GM12878 (cell line): ENCODE measurements at regions not wholly inside any gene's neighbourhood (a gene's known extent, or its start where the extent isn't known, plus 50 kb on each side); places are given as distances from the start of the nearest gene placed in this dataset.

ENCODE experiments used
- ATAC-seq: fragments of 200-7000 bp; cut with Tn5 transposase; 3 replicates; pipeline ENCODE4 v1.9.1; 2020; ENCODE audit warnings: mild to moderate bottlenecking, moderate library complexity
- BruUV-seq: library from RNA; stranded (reverse); fragments of 400-500 nt; replicated peaks from 2 replicates; lab custom pipeline; 2021; lab: Mats Ljungman, UMichigan
- CTCF ChIA-PET: fragments of 300-600 bp; sonication (Branson Sonifier 250); formaldehyde crosslinking; extraction: SDS; loops from one replicate; lab custom pipeline; 2021; ENCODE audit warnings: inconsistent platforms; lab: Yijun Ruan, JAX
- POLR2A ChIA-PET: fragments of 350-600 bp; formaldehyde crosslinking; extraction: SDS; loops from one replicate; lab custom pipeline; 2021; ENCODE audit warnings: inconsistent platforms; lab: Charles Lee
- RAD21 ChIA-PET: fragments of 300-600 bp; sonication (Branson Sonifier 250); formaldehyde crosslinking; loops from one replicate; lab custom pipeline; 2023; ENCODE audit warnings: antibody characterized with exemption; ENCODE audit not compliant: unreplicated experiment; lab: Charles Lee
- SMC1A ChIA-PET: fragments of 300-600 bp; sonication (Branson Sonifier 250); formaldehyde crosslinking; loops from one replicate; lab custom pipeline; 2023; ENCODE audit not compliant: unreplicated experiment, uncharacterized antibody; lab: Charles Lee
- DNase-seq: peaks from one replicate; pipeline ENCODE4 v3.0.0-alpha.2; 2011; ENCODE audit warnings: low read depth, low spot score
- FAIRE-seq: peaks from 3 replicates; lab custom pipeline; 2011; peaks lifted over from hg19 to GRCh38; lab: Jason Lieb, UNC
- H2AFZ ChIP-seq: 2 replicates; pipeline ENCODE4 v1.6.0; 2011; ENCODE audit warnings: low read depth, low read length, control low read depth; ENCODE audit not compliant: control insufficient read depth
- H3K27ac ChIP-seq: 2 replicates; pipeline ENCODE4 v1.5.1; 2011; ENCODE audit warnings: control low read depth; ENCODE audit not compliant: control insufficient read depth, insufficient read depth
- H3K27me3 ChIP-seq, 2 experiments: replicated peaks in 1 of 2; 2 replicates each; pipeline versions ENCODE4 v1.6.0 to v1.6.1; 2011; ENCODE audit warnings: low read length in 1 of 2; ENCODE audit not compliant: control insufficient read depth in 2 of 2, insufficient read depth in 2 of 2
- H3K36me3 ChIP-seq, 2 experiments: 2 replicates each; pipeline ENCODE4 v1.5.1; 2011; ENCODE audit warnings: low read length in 1 of 2; ENCODE audit not compliant: control insufficient read depth in 2 of 2, insufficient read depth in 2 of 2
- H3K4me1 ChIP-seq: 2 replicates; pipeline ENCODE4 v1.6.1; 2011; ENCODE audit warnings: mild to moderate bottlenecking, low read length, moderate library complexity, mixed read lengths; ENCODE audit not compliant: control insufficient read depth, insufficient read depth
- H3K4me2 ChIP-seq: 2 replicates; pipeline ENCODE4 v1.6.0; 2011; ENCODE audit warnings: control low read depth; ENCODE audit not compliant: control insufficient read depth, insufficient read depth
- H3K4me3 ChIP-seq: fragments of 200-600 bp; sonication (generic); 2 replicates; pipeline ENCODE4 v1.5.1; 2016
- H3K79me2 ChIP-seq: 2 replicates; pipeline ENCODE4 v1.6.0; 2011; ENCODE audit warnings: low read length; ENCODE audit not compliant: control insufficient read depth, insufficient read depth
- H3K9ac ChIP-seq: 2 replicates; pipeline ENCODE4 v1.8.0; 2011; ENCODE audit warnings: low read length, control low read depth, mixed read lengths; ENCODE audit not compliant: control insufficient read depth, insufficient read depth
- H3K9me3 ChIP-seq: replicated peaks from 3 replicates; pipeline ENCODE4 v1.5.1; 2011; ENCODE audit warnings: mild to moderate bottlenecking, low read length; ENCODE audit not compliant: control insufficient read depth, insufficient read depth
- H4K20me1 ChIP-seq: 2 replicates; pipeline ENCODE4 v1.6.0; 2011; ENCODE audit not compliant: control insufficient read depth, insufficient read depth
- ATF7 ChIP-seq: fragments of 450-650 bp; IDR thresholded peaks from 2 replicates; pipeline ENCODE4 v1.6.1; 2016; ENCODE audit warnings: low read depth, mild to moderate bottlenecking
- CEBPB ChIP-seq, 2 experiments: fragments of 150-350 bp in 1 of 2; IDR thresholded peaks; 2 replicates each; pipeline ENCODE4 v1.6.1; 2012 to 2014; ENCODE audit warnings: low read depth in 2 of 2, low read length in 2 of 2, borderline replicate concordance in 1 of 2, inconsistent platforms in 1 of 2
- CREM ChIP-seq: IDR thresholded peaks from 2 replicates; pipeline ENCODE4 v1.6.1; 2014; ENCODE audit warnings: antibody characterized with exemption, low read depth
- GABPA ChIP-seq: IDR thresholded peaks from 2 replicates; pipeline ENCODE4 v1.6.1; 2014; ENCODE audit warnings: antibody characterized with exemption, low read depth, mild to moderate bottlenecking, inconsistent platforms
- MTA3 ChIP-seq: IDR thresholded peaks from 2 replicates; pipeline ENCODE4 v1.6.1; 2012; ENCODE audit warnings: low read length, inconsistent platforms, borderline replicate concordance
- MXI1 ChIP-seq: fragments of 150-350 bp; IDR thresholded peaks from 2 replicates; pipeline ENCODE4 v1.6.1; 2011; ENCODE audit warnings: low read depth, mild to moderate bottlenecking, inconsistent platforms, low read length, improper control_type of control experiment
- NRF1 ChIP-seq: conservative IDR thresholded peaks from 2 replicates; pipeline ENCODE4 v1.6.1; 2011; ENCODE audit warnings: mild to moderate bottlenecking, low read depth, low read length, improper control_type of control experiment
- SIX5 ChIP-seq: IDR thresholded peaks from 2 replicates; pipeline ENCODE4 v1.6.1; 2011; ENCODE audit warnings: mild to moderate bottlenecking, low read depth, low read length, moderate library complexity; ENCODE audit not compliant: severe bottlenecking
- SRF ChIP-seq, 2 experiments: IDR thresholded peaks; 2 replicates each; pipeline ENCODE4 v1.6.1; 2011; ENCODE audit warnings: low read depth in 2 of 2, low read length in 2 of 2, mild to moderate bottlenecking in 1 of 2, moderate library complexity in 1 of 2
- STAT3 ChIP-seq: IDR thresholded peaks from 2 replicates; pipeline ENCODE4 v1.6.1; 2011; ENCODE audit warnings: low read depth, low read length, improper control_type of control experiment
- TCF3 ChIP-seq: IDR thresholded peaks from 2 replicates; pipeline ENCODE4 v1.6.1; 2012; ENCODE audit warnings: low read depth, mild to moderate bottlenecking, low read length, borderline replicate concordance; ENCODE audit not compliant: insufficient read depth
- WRNIP1 ChIP-seq: IDR thresholded peaks from 2 replicates; pipeline ENCODE4 v1.6.1; 2011; ENCODE audit warnings: low read depth, low read length, improper control_type of control experiment, borderline replicate concordance
- YY1 ChIP-seq: IDR thresholded peaks from 2 replicates; pipeline ENCODE4 v1.6.1; 2011; ENCODE audit warnings: low read depth, mild to moderate bottlenecking, low read length
- ZNF274 ChIP-seq: IDR thresholded peaks from one replicate; pipeline ENCODE4 v1.8.0; 2011; ENCODE audit not compliant: insufficient read length, insufficient read depth
- WGBS: methylation state at CpG from one replicate; pipeline ENCODE4 v1.1.6; 2016; ENCODE audit warnings: low lambda C conversion rate; ENCODE audit not compliant: insufficient replicate concordance, insufficient coverage; ENCODE audit errors: missing lambda C conversion rate; 5-methylcytosine and 5-hydroxymethylcytosine counted together
- in situ Hi-C: fragments of 300-500 bp; cut with MboI; formaldehyde crosslinking; loops from 9 replicates; pipeline ENCODE4 v1.14.3; 2018; ENCODE audit warnings: mixed read lengths
- intact Hi-C: fragments of 100-400 bp; cut with micrococcal nuclease; formaldehyde crosslinking; loops from one replicate; pipeline ENCODE4 v1.14.2; 2022; ENCODE audit not compliant: unreplicated experiment
- TF ChIP-seq, protein P1 (sequence below): fragments of 450-650 bp; IDR thresholded peaks from 2 replicates; pipeline ENCODE4 v1.6.1; 2018; ENCODE audit warnings: borderline replicate concordance, mild to moderate bottlenecking; ENCODE audit not compliant: partially characterized antibody
- TF ChIP-seq, protein P2 (sequence below): fragments of 450-650 bp; IDR thresholded peaks from 2 replicates; pipeline ENCODE4 v1.6.1; 2017; ENCODE audit warnings: mild to moderate bottlenecking, moderate library complexity

DNA sequence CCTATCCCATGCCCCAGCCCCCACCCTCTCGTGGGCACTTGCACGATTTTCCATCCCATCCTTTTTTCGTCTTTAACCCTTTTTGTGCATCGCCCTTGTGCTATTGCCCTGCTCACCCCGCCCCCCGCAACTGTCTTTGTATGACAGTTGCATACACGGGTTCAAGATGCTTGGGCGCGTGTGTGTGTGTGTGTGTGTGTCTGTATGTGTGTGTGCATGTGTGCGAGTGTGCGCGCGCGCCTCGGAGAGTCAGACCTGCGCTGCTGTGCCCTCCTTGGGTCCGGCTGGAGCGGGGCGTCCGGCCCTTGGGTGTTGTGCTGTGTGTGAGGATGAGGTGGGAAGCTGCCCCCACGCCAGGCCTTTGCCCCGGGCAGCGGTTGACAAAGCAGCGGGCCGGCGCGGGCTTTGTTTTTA lies 230.7 kb downstream of the HAUS1 start:
- no peak for ATAC-seq
- Histone ChIP-seq H3K4me2 (no peak overlapping the region), H3K9ac (no peak overlapping the region), H3K36me3 (no peaks in the 10 kb centered on the region)
- ChIA-PET CTCF (no interaction called here), POLR2A (no interaction called here)
- TF ChIP-seq ATF7 (no peak), TCF3 (no peak), WRNIP1 (no peak), CREM (no peak), ZNF274 (no peak), MTA3 (no peak), NRF1 (no peak), SRF (IDR thresholded peaks at IDR 0.05; ENCODE audit: low read depth in 2 of 2, low read length in 2 of 2) (no peak), STAT3 (no peak), GABPA (no peak), YY1 (no peak), CEBPB (IDR thresholded peaks at IDR 0.05; ENCODE audit: borderline replicate concordance in 1 of 2, low read depth in 2 of 2, low read length in 2 of 2) (no peak), MXI1 (no peak), SIX5 (no peak)
- TF ChIP-seq, protein P1, sequence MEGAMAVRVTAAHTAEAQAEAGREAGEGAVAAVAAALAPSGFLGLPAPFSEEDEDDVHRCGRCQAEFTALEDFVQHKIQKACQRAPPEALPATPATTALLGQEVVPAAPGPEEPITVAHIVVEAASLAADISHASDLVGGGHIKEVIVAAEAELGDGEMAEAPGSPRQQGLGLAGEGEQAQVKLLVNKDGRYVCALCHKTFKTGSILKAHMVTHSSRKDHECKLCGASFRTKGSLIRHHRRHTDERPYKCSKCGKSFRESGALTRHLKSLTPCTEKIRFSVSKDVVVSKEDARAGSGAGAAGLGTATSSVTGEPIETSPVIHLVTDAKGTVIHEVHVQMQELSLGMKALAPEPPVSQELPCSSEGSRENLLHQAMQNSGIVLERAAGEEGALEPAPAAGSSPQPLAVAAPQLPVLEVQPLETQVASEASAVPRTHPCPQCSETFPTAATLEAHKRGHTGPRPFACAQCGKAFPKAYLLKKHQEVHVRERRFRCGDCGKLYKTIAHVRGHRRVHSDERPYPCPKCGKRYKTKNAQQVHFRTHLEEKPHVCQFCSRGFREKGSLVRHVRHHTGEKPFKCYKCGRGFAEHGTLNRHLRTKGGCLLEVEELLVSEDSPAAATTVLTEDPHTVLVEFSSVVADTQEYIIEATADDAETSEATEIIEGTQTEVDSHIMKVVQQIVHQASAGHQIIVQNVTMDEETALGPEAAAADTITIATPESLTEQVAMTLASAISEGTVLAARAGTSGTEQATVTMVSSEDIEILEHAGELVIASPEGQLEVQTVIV, result no peak
- TF ChIP-seq, protein P2, sequence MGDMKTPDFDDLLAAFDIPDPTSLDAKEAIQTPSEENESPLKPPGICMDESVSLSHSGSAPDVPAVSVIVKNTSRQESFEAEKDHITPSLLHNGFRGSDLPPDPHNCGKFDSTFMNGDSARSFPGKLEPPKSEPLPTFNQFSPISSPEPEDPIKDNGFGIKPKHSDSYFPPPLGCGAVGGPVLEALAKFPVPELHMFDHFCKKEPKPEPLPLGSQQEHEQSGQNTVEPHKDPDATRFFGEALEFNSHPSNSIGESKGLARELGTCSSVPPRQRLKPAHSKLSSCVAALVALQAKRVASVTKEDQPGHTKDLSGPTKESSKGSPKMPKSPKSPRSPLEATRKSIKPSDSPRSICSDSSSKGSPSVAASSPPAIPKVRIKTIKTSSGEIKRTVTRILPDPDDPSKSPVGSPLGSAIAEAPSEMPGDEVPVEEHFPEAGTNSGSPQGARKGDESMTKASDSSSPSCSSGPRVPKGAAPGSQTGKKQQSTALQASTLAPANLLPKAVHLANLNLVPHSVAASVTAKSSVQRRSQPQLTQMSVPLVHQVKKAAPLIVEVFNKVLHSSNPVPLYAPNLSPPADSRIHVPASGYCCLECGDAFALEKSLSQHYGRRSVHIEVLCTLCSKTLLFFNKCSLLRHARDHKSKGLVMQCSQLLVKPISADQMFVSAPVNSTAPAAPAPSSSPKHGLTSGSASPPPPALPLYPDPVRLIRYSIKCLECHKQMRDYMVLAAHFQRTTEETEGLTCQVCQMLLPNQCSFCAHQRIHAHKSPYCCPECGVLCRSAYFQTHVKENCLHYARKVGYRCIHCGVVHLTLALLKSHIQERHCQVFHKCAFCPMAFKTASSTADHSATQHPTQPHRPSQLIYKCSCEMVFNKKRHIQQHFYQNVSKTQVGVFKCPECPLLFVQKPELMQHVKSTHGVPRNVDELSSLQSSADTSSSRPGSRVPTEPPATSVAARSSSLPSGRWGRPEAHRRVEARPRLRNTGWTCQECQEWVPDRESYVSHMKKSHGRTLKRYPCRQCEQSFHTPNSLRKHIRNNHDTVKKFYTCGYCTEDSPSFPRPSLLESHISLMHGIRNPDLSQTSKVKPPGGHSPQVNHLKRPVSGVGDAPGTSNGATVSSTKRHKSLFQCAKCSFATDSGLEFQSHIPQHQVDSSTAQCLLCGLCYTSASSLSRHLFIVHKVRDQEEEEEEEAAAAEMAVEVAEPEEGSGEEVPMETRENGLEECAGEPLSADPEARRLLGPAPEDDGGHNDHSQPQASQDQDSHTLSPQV, result no peak
- TF ChIP-seq, all 136 proteins: peak for 0
- Histone ChIP-seq H2AFZ (no peak overlapping the region), H3K9me3 (no peaks in the 10 kb centered on the region), H3K27ac (no peak overlapping the region), H3K27me3 (peaks cover 6 to 9% of the 10 kb centered on the region in 2 experiments), H4K20me1 (no peaks in the 10 kb centered on the region), H3K4me3 (no peak overlapping the region), H3K79me2 (no peaks in the 10 kb centered on the region), H3K4me1 (peaks cover 3% of the 10 kb centered on the region; the same call in 1 of the 2 replicates)
- intact Hi-C loops, result no loop called here
- DNase-seq (no peak), FAIRE-seq (no peak)
- ChIA-PET SMC1A (no interaction called here), RAD21 (no interaction called here)
- in situ Hi-C loops, result no loop called here
- BruUV-seq, result no TSS peak
- WGBS, result 32% methylated on average over 27 of the region's 27 CpGs
